GM18511 (cell line): ENCODE measurements at regions not wholly inside any gene's neighbourhood (a gene's known extent, or its start where the extent isn't known, plus 50 kb on each side); places are given as distances from the start of the nearest gene placed in this dataset.
A peak's percentile ranks its signal among the peaks of the same experiment; 100 is the strongest.
"Not testable (repeated sequence)": the region's sequence is repeated elsewhere in the genome, so short reads cannot be mapped to it uniquely, and the experiment has no call there.

Source experiments
- ATAC-seq: cut with Tn5 transposase; IDR thresholded peaks from one replicate; pipeline ENCODE4 v1.9.1; 2021; ENCODE audit warnings: mild to moderate bottlenecking, moderate library complexity; ENCODE audit not compliant: unreplicated experiment

- no peak for ATAC-seq
Observed at GRCh38 chr1:181949500-181949899, 112.0 kb downstream of the ZNF648 start.

GRCh38 chr1:181948372-181948771 is 113.1 kb downstream of the ZNF648 start:
- no peak for ATAC-seq

- no peak for ATAC-seq
Observed at GRCh38 chr1:181947441-181947840, 114.1 kb downstream of the ZNF648 start.

GRCh38 chr1:181936768-181937581 is 124.5 kb downstream of the ZNF648 start:
- peak; percentile 86 for ATAC-seq

GRCh38 chr1:181936269-181936668 is 125.2 kb downstream of the ZNF648 start:
- ATAC-seq, result peak; percentile 48

- no peak for ATAC-seq
Observed at GRCh38 chr1:181931873-181932272, 129.6 kb downstream of the ZNF648 start.

- no peak for ATAC-seq
Observed at GRCh38 chr1:181930187-181930586, 131.3 kb downstream of the ZNF648 start.

GRCh38 chr1:181926697-181927096 is 134.8 kb downstream of the ZNF648 start:
- ATAC-seq, result no peak

GRCh38 chr1:181924034-181924433 is 137.5 kb downstream of the ZNF648 start:
- ATAC-seq, result not testable (repeated sequence)

- no peak for ATAC-seq
Observed at GRCh38 chr1:181919542-181919941, 142.0 kb downstream of the ZNF648 start.

GRCh38 chr1:181918880-181919525 is 142.5 kb downstream of the ZNF648 start:
- ATAC-seq, result no peak

- no peak for ATAC-seq
Observed at GRCh38 chr1:181911715-181912114, 149.8 kb downstream of the ZNF648 start.

GRCh38 chr1:181910905-181911304 is 150.6 kb downstream of the ZNF648 start:
- no peak for ATAC-seq

- ATAC-seq, result no peak
Observed at GRCh38 chr1:181909010-181909409, 152.5 kb downstream of the ZNF648 start.

- ATAC-seq, result no peak
Observed at GRCh38 chr1:181906631-181907030, 154.9 kb downstream of the ZNF648 start.

- ATAC-seq, result no peak
Observed at GRCh38 chr1:181905944-181906597, 155.4 kb downstream of the ZNF648 start.

- no peak for ATAC-seq
Observed at GRCh38 chr1:181898773-181899172, 162.7 kb downstream of the ZNF648 start.

- no peak for ATAC-seq
Observed at GRCh38 chr1:181896824-181897223, 164.7 kb downstream of the ZNF648 start.

- ATAC-seq, result no peak
Observed at GRCh38 chr1:181894439-181894859, 167.1 kb downstream of the ZNF648 start.

- ATAC-seq, result no peak
Observed at GRCh38 chr1:181893937-181894336, 167.6 kb downstream of the ZNF648 start.

GRCh38 chr1:181893150-181893549 is 168.4 kb downstream of the ZNF648 start:
- ATAC-seq, result not testable (repeated sequence)

- ATAC-seq, result no peak
Observed at GRCh38 chr1:181872562-181872961, 188.9 kb downstream of the ZNF648 start.
